HCT116 (cell line): ENCODE measurements at regions not wholly inside any gene's neighbourhood (a gene's known extent, or its start where the extent isn't known, plus 50 kb on each side); places are given as distances from the start of the nearest gene placed in this dataset.

Experiments
- ATAC-seq: fragments of 200-7000 bp; cut with Tn5 transposase; 2 replicates; pipeline ENCODE4 v1.9.1; 2020; ENCODE audit warnings: mild to moderate bottlenecking, moderate library complexity
- BruUV-seq: library from RNA; stranded (reverse); fragments of 400-500 nt; replicated peaks from 2 replicates; lab custom pipeline; 2021; lab: Mats Ljungman, UMichigan
- CTCF ChIA-PET: fragments of 300-600 bp; sonication (Branson Sonifier 250); formaldehyde crosslinking; loops from one replicate; lab custom pipeline; 2021; ENCODE audit warnings: antibody characterized with exemption; lab: Charles Lee
- POLR2A ChIA-PET: fragments of 300-600, 350-600 bp; sonication (Branson Sonifier 250); formaldehyde crosslinking; loops from one replicate; lab custom pipeline; 2021; ENCODE audit warnings: antibody characterized with exemption; lab: Charles Lee
- RAD21 ChIA-PET, 2 experiments: fragments of 300-600 bp; sonication (Branson Sonifier 250); formaldehyde crosslinking; loops; one replicate each; lab custom pipeline; 2023; ENCODE audit warnings: low total read pairs in 2 of 2; ENCODE audit not compliant: uncharacterized antibody in 2 of 2, unreplicated experiment in 2 of 2, low non-redundant PET in 1 of 2; lab: Charles Lee
- DNase-seq: peaks from one replicate; pipeline ENCODE4 v3.0.0-alpha.2; 2010; ENCODE audit warnings: low read depth, low spot score
- H2AFZ ChIP-seq: fragments of 200-600 bp; shearing (Covaris generic), sonication (generic); 2 replicates; pipeline ENCODE4 v1.6.1; 2017; ENCODE audit warnings: low read depth, mixed run types, mixed read lengths, antibody characterized with exemption, low read length; ENCODE audit not compliant: poor library complexity, severe bottlenecking
- H3K27ac ChIP-seq: 2 replicates; pipeline ENCODE4 v1.5.1; 2012; ENCODE audit warnings: low read depth, low read length
- H3K27me3 ChIP-seq: fragments of 200-600 bp; sonication (generic); 2 replicates; pipeline ENCODE4 v1.6.1; 2016; ENCODE audit warnings: mixed run types, low read length, mixed read lengths; ENCODE audit not compliant: insufficient read depth
- H3K36me3 ChIP-seq, 2 experiments: fragments of 200-500 bp in 1 of 2; fragments of 200-600 bp in 1 of 2; sonication (Bioruptor generic) in 1 of 2; sonication (generic) in 1 of 2; 2 replicates each; pipeline versions ENCODE4 v1.5.1 to v1.6.1; 2014 to 2016; ENCODE audit warnings: low read length in 2 of 2, inconsistent platforms in 1 of 2, mixed read lengths in 1 of 2, mixed run types in 1 of 2; ENCODE audit not compliant: insufficient read depth in 2 of 2, control insufficient read depth in 1 of 2
- H3K4me1 ChIP-seq, 2 experiments: fragments of 200-600 bp in 1 of 2; sonication (generic) in 1 of 2; 2 replicates each; pipeline versions ENCODE4 v1.5.1 to v1.6.1; 2012 to 2017; ENCODE audit warnings: low read length in 2 of 2, inconsistent platforms in 1 of 2, mild to moderate bottlenecking in 1 of 2, mixed read lengths in 1 of 2, mixed run types in 1 of 2, moderate library complexity in 1 of 2; ENCODE audit not compliant: insufficient read depth in 2 of 2, control insufficient read depth in 1 of 2
- H3K4me2 ChIP-seq: fragments of 200-600 bp; sonication (generic); 2 replicates; pipeline ENCODE4 v1.6.1; 2017; ENCODE audit warnings: mixed run types, low read length, mixed read lengths
- H3K4me3 ChIP-seq, 2 experiments: fragments of 200-600 bp in 1 of 2; sonication (generic) in 1 of 2; replicated peaks in 1 of 2; 2 replicates each; pipeline ENCODE4 v1.5.1; 2011 to 2016; ENCODE audit warnings: low read length in 2 of 2, control low read depth in 1 of 2, low read depth in 1 of 2, mild to moderate bottlenecking in 1 of 2, mixed read lengths in 1 of 2, mixed run types in 1 of 2
- H3K79me2 ChIP-seq: fragments of 200-600 bp; sonication (generic); 2 replicates; pipeline ENCODE4 v1.6.1; 2017; ENCODE audit warnings: mild to moderate bottlenecking, mixed run types, low read length, moderate library complexity, mixed read lengths; ENCODE audit not compliant: insufficient read depth
- H3K9ac ChIP-seq: fragments of 200-600 bp; sonication (generic); 2 replicates; pipeline ENCODE4 v1.6.1; 2016; ENCODE audit warnings: low read length, mixed read lengths
- H3K9me2 ChIP-seq: fragments of 200-600 bp; sonication (generic), shearing (Covaris generic); 2 replicates; pipeline ENCODE4 v1.6.1; 2017; ENCODE audit warnings: mixed run types, mild to moderate bottlenecking, moderate library complexity; ENCODE audit not compliant: insufficient read depth
- H3K9me3 ChIP-seq, 2 experiments: fragments of 200-500 bp in 1 of 2; fragments of 200-600 bp in 1 of 2; sonication (Bioruptor generic) in 1 of 2; sonication (generic) in 1 of 2; 2 replicates each; pipeline ENCODE4 v1.6.1; 2014 to 2017; ENCODE audit warnings: low read length in 2 of 2, mixed read lengths in 2 of 2, inconsistent platforms in 1 of 2, low read depth in 1 of 2, mild to moderate bottlenecking in 1 of 2, mixed run types in 1 of 2, moderate library complexity in 1 of 2; ENCODE audit not compliant: control insufficient read depth in 1 of 2, insufficient read depth in 1 of 2
- H4K20me1 ChIP-seq: fragments of 200-600 bp; sonication (generic), shearing (Covaris generic); 2 replicates; pipeline ENCODE4 v1.6.1; 2017; ENCODE audit warnings: mixed run types, mild to moderate bottlenecking, moderate library complexity; ENCODE audit not compliant: insufficient read depth
- ATF3 ChIP-seq: IDR thresholded peaks from 2 replicates; pipeline ENCODE4 v1.6.1; 2012
- CBX3 ChIP-seq: IDR thresholded peaks from 2 replicates; pipeline ENCODE4 v1.6.1; 2012; ENCODE audit warnings: low read depth
- CTCF ChIP-seq, 3 experiments: fragments of 200-600 bp in 1 of 3; sonication (generic) in 1 of 3; IDR thresholded peaks in 2 of 3; conservative IDR thresholded peaks in 1 of 3; 2 replicates each; pipeline ENCODE4 v1.5.1; 2012 to 2017; ENCODE audit warnings: low read depth in 2 of 3, low read length in 2 of 3, antibody characterized with exemption in 1 of 3, borderline replicate concordance in 1 of 3, control low read depth in 1 of 3, mild to moderate bottlenecking in 1 of 3, mixed read lengths in 1 of 3, mixed run types in 1 of 3, moderate library complexity in 1 of 3; ENCODE audit not compliant: insufficient read depth in 1 of 3
- EZH2phosphoT487 ChIP-seq: fragments of 200-600 bp; IDR thresholded peaks from 2 replicates; pipeline ENCODE4 v1.6.1; 2018; ENCODE audit warnings: antibody characterized with exemption, borderline replicate concordance
- JUND ChIP-seq: IDR thresholded peaks from 2 replicates; pipeline ENCODE4 v1.6.1; 2012
- POLR2AphosphoS5 ChIP-seq: IDR thresholded peaks from 2 replicates; pipeline ENCODE4 v1.6.1; 2011; ENCODE audit warnings: mild to moderate bottlenecking, low read depth, low read length, moderate library complexity
- SP1 ChIP-seq: IDR thresholded peaks from 2 replicates; pipeline ENCODE4 v1.6.1; 2012; ENCODE audit warnings: low read depth
- ZBTB33 ChIP-seq: IDR thresholded peaks from 2 replicates; pipeline ENCODE4 v1.6.1; 2011; ENCODE audit warnings: mild to moderate bottlenecking, low read length, moderate library complexity; ENCODE audit not compliant: insufficient replicate concordance; ENCODE audit errors: extremely low read depth
- ZFX ChIP-seq: fragments of 450-650 bp; IDR thresholded peaks from 2 replicates; pipeline ENCODE4 v1.6.1; 2017
- intact Hi-C: fragments of 100-400 bp; cut with micrococcal nuclease; formaldehyde crosslinking; loops from 2 replicates; pipeline ENCODE4 v1.10.0; 2022

GRCh38 chr1:209497729-209498128 lies 85.8 kb upstream of the CAMK1G start:
- DNase-seq, result no peak
- H3K9ac ChIP-seq, result no peak overlapping the region
- peaks cover 1% of the 10 kb centered on the region; the same call in 1 of the 2 replicates for H3K27me3 ChIP-seq
- ATAC-seq, result no peak
- BruUV-seq, result no TSS peak
- no peaks in the 10 kb centered on the region for H4K20me1 ChIP-seq
- intact Hi-C loops, result no loop called here
- H3K4me2 ChIP-seq, result no peak overlapping the region
- H3K27ac ChIP-seq, result no peak overlapping the region
- H3K9me3 ChIP-seq, result 0 out of 4 replicates have a peak, but pooled peaks cover 0 to 4% of the 10 kb centered on the region in 2 experiments
- TF ChIP-seq CBX3 (no peak), ZBTB33 (no peak), CTCF (IDR thresholded peaks at IDR 0.05 in 2 of 3, conservative IDR thresholded peaks at IDR 0.05 in 1 of 3; ENCODE audit: borderline replicate concordance in 1 of 3, insufficient read depth in 1 of 3, low read depth in 2 of 3, low read length in 2 of 3) (no peak), JUND (no peak), ATF3 (no peak), SP1 (no peak), ZFX (no peak), POLR2AphosphoS5 (no peak), EZH2phosphoT487 (no peak)
- TF ChIP-seq, all 23 proteins: peak for 0
- ChIA-PET RAD21 (no interaction called here), POLR2A (no interaction called here), CTCF (no interaction called here)
- H3K4me1 ChIP-seq, result no peaks in the 10 kb centered on the region
- H2AFZ ChIP-seq, result no peak overlapping the region
- H3K79me2 ChIP-seq, result no peaks in the 10 kb centered on the region
- no peak overlapping the region for H3K4me3 ChIP-seq
- H3K9me2 ChIP-seq, result no peaks in the 10 kb centered on the region
- no peaks in the 10 kb centered on the region for H3K36me3 ChIP-seq
